Astrocyte (in vitro differentiated cells and primary cell): ENCODE measurements at regions not wholly inside any gene's neighbourhood (a gene's known extent, or its start where the extent isn't known, plus 50 kb on each side); places are given as distances from the start of the nearest gene placed in this dataset.

Source experiments
- DNase-seq: peaks from one replicate; pipeline ENCODE4 v3.0.0-alpha.2; 2010; ENCODE audit warnings: low read depth
- FAIRE-seq: peaks from 2 replicates; lab custom pipeline; 2011; peaks lifted over from hg19 to GRCh38; lab: Jason Lieb, UNC
- H2AFZ ChIP-seq: 2 replicates; pipeline ENCODE4 v1.6.0; 2012; ENCODE audit warnings: low read depth, low read length, inconsistent platforms
- H3K27ac ChIP-seq: 2 replicates; pipeline ENCODE4 v1.5.1; 2011; ENCODE audit warnings: low read depth, low read length, inconsistent platforms
- H3K27me3 ChIP-seq: 2 replicates; pipeline ENCODE4 v1.6.0; 2011; ENCODE audit warnings: low read length, inconsistent platforms; ENCODE audit not compliant: insufficient read depth
- H3K36me3 ChIP-seq: 2 replicates; pipeline ENCODE4 v1.5.1; 2011; ENCODE audit warnings: low read length, inconsistent platforms; ENCODE audit not compliant: insufficient read depth
- H3K4me1 ChIP-seq: 2 replicates; pipeline ENCODE4 v1.5.1; 2011; ENCODE audit warnings: low read length, inconsistent platforms; ENCODE audit not compliant: insufficient read depth
- H3K4me2 ChIP-seq: 2 replicates; pipeline ENCODE4 v1.6.0; 2012; ENCODE audit warnings: low read length, inconsistent platforms
- H3K4me3 ChIP-seq: 2 replicates; pipeline ENCODE4 v1.5.1; 2011; ENCODE audit warnings: low read depth, mild to moderate bottlenecking, low read length, inconsistent platforms; ENCODE audit not compliant: insufficient read depth
- H3K79me2 ChIP-seq: 2 replicates; pipeline ENCODE4 v1.6.0; 2012; ENCODE audit warnings: mild to moderate bottlenecking, low read length, inconsistent platforms; ENCODE audit not compliant: insufficient read depth
- H3K9ac ChIP-seq: 2 replicates; pipeline ENCODE4 v1.6.0; 2012; ENCODE audit warnings: mild to moderate bottlenecking, low read length, inconsistent platforms
- H3K9me3 ChIP-seq: 2 replicates; pipeline ENCODE4 v1.5.1; 2012; ENCODE audit warnings: low read depth, mild to moderate bottlenecking, low read length, inconsistent platforms; ENCODE audit not compliant: insufficient read depth
- H4K20me1 ChIP-seq: 2 replicates; pipeline ENCODE4 v1.6.0; 2012; ENCODE audit warnings: low read length, inconsistent platforms; ENCODE audit not compliant: insufficient read depth
- H3K27ac Mint-ChIP-seq: one replicate; pipeline ENCODE4 v1.8.0; 2021; ENCODE audit warnings: mild to moderate bottlenecking, mixed read lengths; ENCODE audit not compliant: unreplicated experiment
- H3K27me3 Mint-ChIP-seq: one replicate; pipeline ENCODE4 v1.8.0; 2021; ENCODE audit warnings: low read depth, mixed read lengths; ENCODE audit not compliant: unreplicated experiment
- H3K36me3 Mint-ChIP-seq: one replicate; pipeline ENCODE4 v1.8.0; 2021; ENCODE audit warnings: low read depth, mixed read lengths; ENCODE audit not compliant: unreplicated experiment
- H3K4me1 Mint-ChIP-seq: one replicate; pipeline ENCODE4 v1.8.0; 2021; ENCODE audit warnings: low read depth, mixed read lengths; ENCODE audit not compliant: unreplicated experiment
- H3K4me3 Mint-ChIP-seq: one replicate; pipeline ENCODE4 v1.8.0; 2021; ENCODE audit warnings: mild to moderate bottlenecking, moderate library complexity, mixed read lengths; ENCODE audit not compliant: unreplicated experiment
- H3K9me3 Mint-ChIP-seq: one replicate; pipeline ENCODE4 v1.8.0; 2021; ENCODE audit warnings: mild to moderate bottlenecking, mixed read lengths; ENCODE audit not compliant: unreplicated experiment
- CTCF ChIP-seq: IDR thresholded peaks from 2 replicates; pipeline ENCODE4 v1.5.1; 2011; ENCODE audit warnings: low read depth, mild to moderate bottlenecking, inconsistent platforms, low read length, moderate library complexity; ENCODE audit not compliant: insufficient read depth
- EZH2 ChIP-seq: IDR thresholded peaks from 2 replicates; pipeline ENCODE4 v1.6.1; 2012; ENCODE audit warnings: mild to moderate bottlenecking, low read length, inconsistent platforms; ENCODE audit not compliant: insufficient read depth

- no peaks in the 10 kb centered on the region for H3K27me3 Mint-ChIP-seq
- no peaks in the 10 kb centered on the region for H3K9me3 Mint-ChIP-seq
- H3K27me3 ChIP-seq, result no peaks in the 10 kb centered on the region
- no peak overlapping the region for H3K4me3 Mint-ChIP-seq
- FAIRE-seq (no peak), DNase-seq (no peak)
- H4K20me1 ChIP-seq, result no peaks in the 10 kb centered on the region
- no peak overlapping the region for H3K4me2 ChIP-seq
- H2AFZ ChIP-seq, result no peak overlapping the region
- H3K27ac ChIP-seq, result no peak overlapping the region
- no peak overlapping the region for H3K9ac ChIP-seq
- H3K9me3 ChIP-seq, result no peaks in the 10 kb centered on the region
- H3K4me1 ChIP-seq, result no peaks in the 10 kb centered on the region
- no peaks in the 10 kb centered on the region for H3K36me3 Mint-ChIP-seq
- TF ChIP-seq EZH2 (no peak), CTCF (no peak)
- no peaks in the 10 kb centered on the region for H3K36me3 ChIP-seq
- H3K27ac Mint-ChIP-seq, result no peak overlapping the region
- H3K4me1 Mint-ChIP-seq, result peaks cover 10% of the 10 kb centered on the region
- no peak overlapping the region for H3K4me3 ChIP-seq
- no peaks in the 10 kb centered on the region for H3K79me2 ChIP-seq
Observed at GRCh38 chr1:170219163-170219562, 73.4 kb downstream of the NTMT2 start.

- no peak overlapping the region for H3K9ac ChIP-seq
- no peaks in the 10 kb centered on the region for H4K20me1 ChIP-seq
- H3K27ac Mint-ChIP-seq, result no peak overlapping the region
- H3K27me3 Mint-ChIP-seq, result no peaks in the 10 kb centered on the region
- no peak overlapping the region for H3K27ac ChIP-seq
- H3K4me3 ChIP-seq, result no peak overlapping the region
- no peaks in the 10 kb centered on the region for H3K36me3 ChIP-seq
- H3K4me2 ChIP-seq, result no peak overlapping the region
- H3K36me3 Mint-ChIP-seq, result no peaks in the 10 kb centered on the region
- no peaks in the 10 kb centered on the region for H3K9me3 ChIP-seq
- H3K4me1 Mint-ChIP-seq, result peaks cover 4% of the 10 kb centered on the region
- no peaks in the 10 kb centered on the region for H3K27me3 ChIP-seq
- no peak overlapping the region for H2AFZ ChIP-seq
- H3K9me3 Mint-ChIP-seq, result no peaks in the 10 kb centered on the region
- no peak for FAIRE-seq
- H3K79me2 ChIP-seq, result no peaks in the 10 kb centered on the region
- no peaks in the 10 kb centered on the region for H3K4me1 ChIP-seq
- no peak for DNase-seq
- TF ChIP-seq CTCF, result no peak
- TF ChIP-seq EZH2, result no peak
- no peak overlapping the region for H3K4me3 Mint-ChIP-seq
Observed at GRCh38 chr1:170221031-170221430, 75.3 kb downstream of the NTMT2 start.

- H3K4me2 ChIP-seq, result no peak overlapping the region
- no peaks in the 10 kb centered on the region for H4K20me1 ChIP-seq
- FAIRE-seq (no peak), DNase-seq (no peak)
- H3K36me3 Mint-ChIP-seq, result no peaks in the 10 kb centered on the region
- H3K9ac ChIP-seq, result no peak overlapping the region
- H3K4me3 Mint-ChIP-seq, result no peak overlapping the region
- no peaks in the 10 kb centered on the region for H3K27me3 ChIP-seq
- no peaks in the 10 kb centered on the region for H3K27me3 Mint-ChIP-seq
- no peak overlapping the region for H3K27ac ChIP-seq
- H3K79me2 ChIP-seq, result no peaks in the 10 kb centered on the region
- no peaks in the 10 kb centered on the region for H3K9me3 ChIP-seq
- TF ChIP-seq EZH2 (no peak), CTCF (no peak)
- H3K4me1 Mint-ChIP-seq, result peaks cover 4% of the 10 kb centered on the region
- no peaks in the 10 kb centered on the region for H3K36me3 ChIP-seq
- no peaks in the 10 kb centered on the region for H3K9me3 Mint-ChIP-seq
- no peak overlapping the region for H3K4me3 ChIP-seq
- no peaks in the 10 kb centered on the region for H3K4me1 ChIP-seq
- H2AFZ ChIP-seq, result no peak overlapping the region
- H3K27ac Mint-ChIP-seq, result no peak overlapping the region
Observed at GRCh38 chr1:170221495-170221894, 75.7 kb downstream of the NTMT2 start.
